ENCODE measurements at regions not wholly inside any gene's neighbourhood (a gene's known extent, or its start where the extent isn't known, plus 50 kb on each side); places are given as distances from the start of the nearest gene placed in this dataset.

DNA sequence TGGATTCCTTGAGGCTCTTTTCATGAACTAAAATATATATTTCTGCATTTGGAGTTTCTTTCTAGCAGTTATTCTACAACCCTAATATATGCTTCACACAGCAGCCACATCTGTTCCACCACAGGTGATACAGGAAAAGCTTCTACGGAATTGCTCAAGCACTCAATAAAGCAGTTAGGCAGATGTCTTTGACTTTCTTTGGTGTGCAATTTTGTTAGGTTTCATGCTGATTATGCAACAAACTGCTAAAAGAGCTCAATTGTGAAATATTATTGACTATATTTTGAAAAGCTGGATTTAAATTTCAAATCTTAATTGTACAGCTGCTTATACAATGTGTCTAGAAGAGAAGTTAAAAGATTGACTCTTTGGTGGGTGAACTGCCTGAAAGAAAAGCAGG, 1055.6 kb upstream of the FBXO33 start:
- no peaks in the 10 kb centered on the region for H3K27me3 ChIP-seq (ENCODE audit: control insufficient read depth, insufficient read depth, low read length)
- POLR2A ChIA-PET = no interaction called here
- TF ChIP-seq, protein P1, sequence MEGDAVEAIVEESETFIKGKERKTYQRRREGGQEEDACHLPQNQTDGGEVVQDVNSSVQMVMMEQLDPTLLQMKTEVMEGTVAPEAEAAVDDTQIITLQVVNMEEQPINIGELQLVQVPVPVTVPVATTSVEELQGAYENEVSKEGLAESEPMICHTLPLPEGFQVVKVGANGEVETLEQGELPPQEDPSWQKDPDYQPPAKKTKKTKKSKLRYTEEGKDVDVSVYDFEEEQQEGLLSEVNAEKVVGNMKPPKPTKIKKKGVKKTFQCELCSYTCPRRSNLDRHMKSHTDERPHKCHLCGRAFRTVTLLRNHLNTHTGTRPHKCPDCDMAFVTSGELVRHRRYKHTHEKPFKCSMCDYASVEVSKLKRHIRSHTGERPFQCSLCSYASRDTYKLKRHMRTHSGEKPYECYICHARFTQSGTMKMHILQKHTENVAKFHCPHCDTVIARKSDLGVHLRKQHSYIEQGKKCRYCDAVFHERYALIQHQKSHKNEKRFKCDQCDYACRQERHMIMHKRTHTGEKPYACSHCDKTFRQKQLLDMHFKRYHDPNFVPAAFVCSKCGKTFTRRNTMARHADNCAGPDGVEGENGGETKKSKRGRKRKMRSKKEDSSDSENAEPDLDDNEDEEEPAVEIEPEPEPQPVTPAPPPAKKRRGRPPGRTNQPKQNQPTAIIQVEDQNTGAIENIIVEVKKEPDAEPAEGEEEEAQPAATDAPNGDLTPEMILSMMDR (IDR thresholded peaks at IDR 0.05; ENCODE audit: insufficient read depth, low read depth, low read length) = no peak
- no peaks in the 10 kb centered on the region for H3K36me3 ChIP-seq (ENCODE audit: control insufficient read depth, insufficient read depth, low read length)
- no peak overlapping the region for H3K4me3 ChIP-seq (ENCODE audit: low read depth, low read length)
- DNase-seq (ENCODE audit: low read depth) = no peak
- CTCF ChIA-PET = interaction anchor here (0.7 kb wide), 1 partner anchor 8 kb away, joined by 3 read pairs; no protein-coding TSS in a partner anchor

DNA sequence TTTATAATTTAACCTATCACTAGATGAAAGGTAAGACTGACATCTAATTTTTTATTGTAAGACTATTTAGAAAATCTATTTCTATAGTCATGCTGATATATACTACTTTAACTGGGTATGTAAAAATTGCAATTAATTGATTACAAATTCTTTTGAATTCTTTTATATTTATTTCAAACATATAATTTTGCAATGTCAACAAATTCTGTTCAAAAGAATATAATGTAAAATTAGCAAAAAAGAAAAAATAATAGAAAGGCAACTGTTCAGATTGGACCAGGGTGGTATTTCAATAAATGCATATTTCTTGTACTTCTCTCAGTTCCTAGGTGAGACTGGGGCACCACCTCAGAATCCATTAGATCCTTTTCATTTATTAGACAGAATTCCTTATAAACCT, 1053.5 kb upstream of the FBXO33 start:
- TF ChIP-seq, protein P1 (IDR thresholded peaks at IDR 0.05; ENCODE audit: insufficient read depth, low read depth, low read length) = no peak
- POLR2A ChIA-PET = no interaction called here
- CTCF ChIA-PET = no interaction called here

DNA sequence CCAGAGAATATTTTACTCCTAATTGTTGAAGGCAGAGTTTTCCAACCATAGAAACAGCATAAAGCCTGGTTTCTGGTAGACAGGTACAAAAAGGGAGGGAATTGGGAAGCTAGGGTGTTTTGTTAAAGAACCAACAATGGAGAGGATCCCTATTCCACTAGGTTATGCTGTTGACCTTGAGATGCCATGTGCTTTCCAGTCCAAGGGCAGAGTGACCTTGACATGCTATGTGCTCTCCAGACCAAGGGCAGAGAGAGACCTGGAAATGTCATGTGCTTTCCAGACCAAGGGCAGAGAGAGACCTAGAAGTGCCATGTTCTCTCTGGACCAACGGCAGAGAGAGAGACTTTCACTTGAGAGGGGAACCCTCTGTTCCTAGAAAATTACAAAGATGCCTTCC, 1043.8 kb upstream of the FBXO33 start:
- ChIA-PET POLR2A (no interaction called here), CTCF (no interaction called here)
- H3K36me3 ChIP-seq (ENCODE audit: control insufficient read depth, insufficient read depth, low read length) = no peaks in the 10 kb centered on the region
- no peak for DNase-seq (ENCODE audit: low read depth)
- TF ChIP-seq, protein P1 (IDR thresholded peaks at IDR 0.05; ENCODE audit: insufficient read depth, low read depth, low read length) = no peak
- H3K27me3 ChIP-seq (ENCODE audit: control insufficient read depth, insufficient read depth, low read length) = no peaks in the 10 kb centered on the region
- H3K4me3 ChIP-seq (ENCODE audit: low read depth, low read length) = no peak overlapping the region

More for the DNA sequence above, 1053.5 kb upstream of the FBXO33 start:
- Histone ChIP-seq H3K4me3 (ENCODE audit: low read depth, low read length) (no peak overlapping the region), H3K36me3 (ENCODE audit: control insufficient read depth, insufficient read depth, low read length) (no peaks in the 10 kb centered on the region), H3K27me3 (ENCODE audit: control insufficient read depth, insufficient read depth, low read length) (no peaks in the 10 kb centered on the region)
- DNase-seq (ENCODE audit: low read depth) = no peak

DNA sequence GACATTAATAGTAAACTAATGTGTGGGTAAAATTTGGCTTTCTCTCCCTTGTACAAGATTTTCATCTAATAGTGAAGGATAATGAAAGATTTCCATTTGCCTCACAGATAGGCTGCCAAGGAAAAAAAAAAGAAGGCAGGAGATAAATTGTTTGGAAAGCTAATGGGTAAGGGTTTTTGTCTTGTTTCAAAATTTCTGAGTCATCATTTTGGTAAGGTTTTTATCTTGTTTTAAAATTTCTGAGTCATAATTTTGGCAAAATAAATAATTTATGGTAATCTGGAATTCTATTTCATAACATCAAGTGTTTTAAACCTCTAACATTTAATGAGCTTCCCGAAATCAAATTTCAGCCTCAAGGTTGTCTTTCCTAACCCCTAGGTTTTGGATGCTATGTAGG, 1035.7 kb upstream of the FBXO33 start:
- Histone ChIP-seq H3K4me3 (ENCODE audit: low read depth, low read length) (no peak overlapping the region), H3K27me3 (ENCODE audit: control insufficient read depth, insufficient read depth, low read length) (no peaks in the 10 kb centered on the region), H3K36me3 (ENCODE audit: control insufficient read depth, insufficient read depth, low read length) (no peaks in the 10 kb centered on the region)
- POLR2A ChIA-PET = no interaction called here
- TF ChIP-seq, protein P1 (IDR thresholded peaks at IDR 0.05; ENCODE audit: insufficient read depth, low read depth, low read length) = no peak
- CTCF ChIA-PET = no interaction called here
- no peak for DNase-seq (ENCODE audit: low read depth)

DNA sequence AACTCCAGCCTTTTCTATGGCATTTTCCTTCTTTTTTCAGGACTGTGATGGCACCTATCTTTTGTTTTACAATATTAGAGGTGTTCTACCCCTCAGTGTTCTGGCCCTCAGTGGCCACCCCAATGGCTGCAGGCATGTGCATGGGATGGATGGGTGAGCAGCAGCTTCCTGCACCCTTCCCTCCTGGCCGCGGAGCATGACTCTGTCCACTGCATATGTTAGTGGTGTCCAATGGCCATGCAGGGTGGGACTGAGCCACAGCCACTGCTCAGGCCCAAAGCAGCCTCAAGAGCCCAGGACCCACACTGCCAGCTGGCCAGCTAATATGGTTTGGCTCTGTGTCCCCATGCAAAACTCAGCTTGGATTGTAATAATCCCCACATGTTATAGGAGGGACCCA, 1032.3 kb upstream of the FBXO33 start:
- DNase-seq (ENCODE audit: low read depth) = no peak
- Histone ChIP-seq H3K4me3 (ENCODE audit: low read depth, low read length) (no peak overlapping the region), H3K36me3 (ENCODE audit: control insufficient read depth, insufficient read depth, low read length) (no peaks in the 10 kb centered on the region), H3K27me3 (ENCODE audit: control insufficient read depth, insufficient read depth, low read length) (no peaks in the 10 kb centered on the region)
- ChIA-PET CTCF (no interaction called here), POLR2A (no interaction called here)
- TF ChIP-seq, protein P1 (IDR thresholded peaks at IDR 0.05; ENCODE audit: insufficient read depth, low read depth, low read length) = no peak
